ENCODE measurements at regions not wholly inside any gene's neighbourhood (a gene's known extent, or its start where the extent isn't known, plus 50 kb on each side); places are given as distances from the start of the nearest gene placed in this dataset.

DNA sequence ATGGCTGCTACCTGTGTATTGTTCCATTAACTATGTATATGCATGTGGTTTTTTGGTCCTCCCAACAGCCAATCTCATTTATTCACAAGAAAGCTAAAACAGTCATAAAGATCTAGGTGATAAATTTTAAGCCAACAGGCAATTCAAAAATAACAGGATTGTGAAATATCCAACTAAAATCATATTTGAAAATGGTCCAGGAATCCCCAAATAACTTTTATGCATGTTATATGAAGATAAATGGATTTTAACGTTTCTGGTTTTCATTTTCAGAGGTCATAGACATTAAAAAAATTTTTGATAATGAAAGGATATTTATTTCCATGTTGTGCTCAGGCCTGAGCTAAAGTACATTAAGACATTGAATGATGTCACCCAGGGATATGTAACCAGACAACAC is 96.8 kb upstream of the JAZF1 start:
- TF ChIP-seq, protein P1, sequence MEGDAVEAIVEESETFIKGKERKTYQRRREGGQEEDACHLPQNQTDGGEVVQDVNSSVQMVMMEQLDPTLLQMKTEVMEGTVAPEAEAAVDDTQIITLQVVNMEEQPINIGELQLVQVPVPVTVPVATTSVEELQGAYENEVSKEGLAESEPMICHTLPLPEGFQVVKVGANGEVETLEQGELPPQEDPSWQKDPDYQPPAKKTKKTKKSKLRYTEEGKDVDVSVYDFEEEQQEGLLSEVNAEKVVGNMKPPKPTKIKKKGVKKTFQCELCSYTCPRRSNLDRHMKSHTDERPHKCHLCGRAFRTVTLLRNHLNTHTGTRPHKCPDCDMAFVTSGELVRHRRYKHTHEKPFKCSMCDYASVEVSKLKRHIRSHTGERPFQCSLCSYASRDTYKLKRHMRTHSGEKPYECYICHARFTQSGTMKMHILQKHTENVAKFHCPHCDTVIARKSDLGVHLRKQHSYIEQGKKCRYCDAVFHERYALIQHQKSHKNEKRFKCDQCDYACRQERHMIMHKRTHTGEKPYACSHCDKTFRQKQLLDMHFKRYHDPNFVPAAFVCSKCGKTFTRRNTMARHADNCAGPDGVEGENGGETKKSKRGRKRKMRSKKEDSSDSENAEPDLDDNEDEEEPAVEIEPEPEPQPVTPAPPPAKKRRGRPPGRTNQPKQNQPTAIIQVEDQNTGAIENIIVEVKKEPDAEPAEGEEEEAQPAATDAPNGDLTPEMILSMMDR (conservative IDR thresholded peaks at IDR 0.05 in 1 of 2, IDR thresholded peaks at IDR 0.05 in 1 of 2; ENCODE audit: low read depth in 1 of 2, low read length in 2 of 2), result no peak
- no peak for TF ChIP-seq EZH2 (IDR thresholded peaks at IDR 0.05; ENCODE audit: low read length, missing control alignments)
